Neural progenitor cell (in vitro differentiated cells): ENCODE measurements at regions not wholly inside any gene's neighbourhood (a gene's known extent, or its start where the extent isn't known, plus 50 kb on each side); places are given as distances from the start of the nearest gene placed in this dataset.

Experiments
- DNase-seq: peaks from one replicate; pipeline ENCODE4 v3.0.0-alpha.2; 2016; ENCODE audit warnings: low spot score
- H2AFZ ChIP-seq: fragments of 200-600 bp; sonication (generic); replicated peaks from 2 replicates; pipeline ENCODE4 v1.6.1; 2016; ENCODE audit warnings: antibody characterized with exemption
- H3F3A ChIP-seq: fragments of 200-600 bp; sonication (generic); 2 replicates; pipeline ENCODE4 v1.6.1; 2016; ENCODE audit warnings: antibody characterized with exemption, low read depth
- H3K27ac ChIP-seq: fragments of 200-600 bp; sonication (generic); 2 replicates; pipeline ENCODE4 v1.5.1; 2016; ENCODE audit warnings: mild to moderate bottlenecking
- H3K27me3 ChIP-seq: fragments of 200-600 bp; sonication (generic); 2 replicates; pipeline ENCODE4 v1.6.1; 2016; ENCODE audit warnings: mild to moderate bottlenecking, moderate library complexity
- H3K36me3 ChIP-seq: fragments of 200-600 bp; sonication (generic); 2 replicates; pipeline ENCODE4 v1.5.1; 2016
- H3K4me1 ChIP-seq: fragments of 200-600 bp; sonication (generic); 2 replicates; pipeline ENCODE4 v1.6.1; 2016; ENCODE audit warnings: mixed run types
- H3K4me2 ChIP-seq: fragments of 200-600 bp; sonication (generic); 2 replicates; pipeline ENCODE4 v1.6.1; 2016
- H3K4me3 ChIP-seq: fragments of 200-600 bp; sonication (generic); 2 replicates; pipeline ENCODE4 v1.5.1; 2016
- H3K79me2 ChIP-seq: fragments of 200-600 bp; sonication (generic); 2 replicates; pipeline ENCODE4 v1.6.1; 2016; ENCODE audit warnings: low read depth
- H3K9ac ChIP-seq: fragments of 200-600 bp; sonication (generic); 2 replicates; pipeline ENCODE4 v1.6.1; 2016
- H3K9me3 ChIP-seq: fragments of 200-600 bp; sonication (generic); 2 replicates; pipeline ENCODE4 v1.5.1; 2016; ENCODE audit warnings: low read depth
- H4K20me1 ChIP-seq: fragments of 200-600 bp; sonication (generic); 2 replicates; pipeline ENCODE4 v1.6.1; 2016; ENCODE audit warnings: low read depth
- H3K27ac Mint-ChIP-seq: 3 replicates; pipeline ENCODE4 v1.8.0; 2021; ENCODE audit warnings: mixed read lengths
- H3K27me3 Mint-ChIP-seq: 2 replicates; pipeline ENCODE4 v1.8.0; 2022; ENCODE audit warnings: low read depth, mild to moderate bottlenecking, inconsistent platforms, moderate library complexity, mixed read lengths; ENCODE audit not compliant: insufficient read depth
- H3K36me3 Mint-ChIP-seq: 3 replicates; pipeline ENCODE4 v1.8.0; 2021; ENCODE audit warnings: mixed read lengths
- H3K4me1 Mint-ChIP-seq: 3 replicates; pipeline ENCODE4 v1.8.0; 2021; ENCODE audit warnings: mixed read lengths
- H3K4me3 Mint-ChIP-seq: 3 replicates; pipeline ENCODE4 v1.8.0; 2021; ENCODE audit warnings: mild to moderate bottlenecking, moderate library complexity, mixed read lengths
- H3K9me3 Mint-ChIP-seq: 3 replicates; pipeline ENCODE4 v1.8.0; 2020; ENCODE audit warnings: mixed read lengths
- EZH2 ChIP-seq: fragments of 200-600 bp; sonication (generic); IDR thresholded peaks from 2 replicates; pipeline ENCODE4 v1.6.1; 2017; ENCODE audit warnings: antibody characterized with exemption, mild to moderate bottlenecking, moderate library complexity
- EZH2phosphoT487 ChIP-seq: fragments of 200-600 bp; sonication (generic); IDR thresholded peaks from 2 replicates; pipeline ENCODE4 v1.6.1; 2017; ENCODE audit warnings: antibody characterized with exemption
- TF ChIP-seq, protein P1 (sequence below): fragments of 200-600 bp; sonication (generic); IDR thresholded peaks from 2 replicates; pipeline ENCODE4 v1.5.1; 2017; ENCODE audit warnings: antibody characterized with exemption, mild to moderate bottlenecking

DNA sequence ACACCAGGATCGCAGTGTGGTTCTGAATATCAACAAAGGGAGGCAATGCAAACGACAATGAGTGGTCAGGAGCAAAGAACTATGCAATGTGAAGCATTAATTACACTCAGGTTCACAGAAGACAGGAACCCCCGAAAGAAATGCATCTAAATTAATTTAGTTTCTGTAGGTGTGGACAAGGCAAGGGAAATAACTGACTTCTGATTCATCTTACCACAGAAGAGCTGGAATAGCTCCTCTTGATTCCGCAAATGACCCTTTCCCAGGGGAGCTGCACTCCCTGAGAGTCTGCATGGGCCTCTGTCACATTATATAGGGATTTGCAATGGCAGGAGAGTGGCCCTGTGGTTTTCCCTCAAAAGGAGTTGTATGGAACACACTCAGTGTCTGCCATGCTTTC is 263.9 kb upstream of the APCDD1 start:
- H3K4me1 Mint-ChIP-seq, result peaks cover 14% of the 10 kb centered on the region
- no peak overlapping the region for H3K9ac ChIP-seq
- no peak for DNase-seq
- no peaks in the 10 kb centered on the region for H3K9me3 ChIP-seq
- no peak overlapping the region for H3K4me3 Mint-ChIP-seq
- H2AFZ ChIP-seq, result no peak overlapping the region
- H3K27me3 ChIP-seq, result peaks cover 4% of the 10 kb centered on the region
- peaks cover 27% of the 10 kb centered on the region for H3K9me3 Mint-ChIP-seq
- no peak overlapping the region for H3K27ac ChIP-seq
- H3K4me3 ChIP-seq, result no peak overlapping the region
- no peak overlapping the region for H3K27ac Mint-ChIP-seq
- peaks cover 2% of the 10 kb centered on the region for H3K36me3 Mint-ChIP-seq
- H3K27me3 Mint-ChIP-seq, result peaks cover 8% of the 10 kb centered on the region
- H3K4me1 ChIP-seq, result no peaks in the 10 kb centered on the region
- TF ChIP-seq EZH2 (no peak), EZH2phosphoT487 (no peak)
- TF ChIP-seq, protein P1, sequence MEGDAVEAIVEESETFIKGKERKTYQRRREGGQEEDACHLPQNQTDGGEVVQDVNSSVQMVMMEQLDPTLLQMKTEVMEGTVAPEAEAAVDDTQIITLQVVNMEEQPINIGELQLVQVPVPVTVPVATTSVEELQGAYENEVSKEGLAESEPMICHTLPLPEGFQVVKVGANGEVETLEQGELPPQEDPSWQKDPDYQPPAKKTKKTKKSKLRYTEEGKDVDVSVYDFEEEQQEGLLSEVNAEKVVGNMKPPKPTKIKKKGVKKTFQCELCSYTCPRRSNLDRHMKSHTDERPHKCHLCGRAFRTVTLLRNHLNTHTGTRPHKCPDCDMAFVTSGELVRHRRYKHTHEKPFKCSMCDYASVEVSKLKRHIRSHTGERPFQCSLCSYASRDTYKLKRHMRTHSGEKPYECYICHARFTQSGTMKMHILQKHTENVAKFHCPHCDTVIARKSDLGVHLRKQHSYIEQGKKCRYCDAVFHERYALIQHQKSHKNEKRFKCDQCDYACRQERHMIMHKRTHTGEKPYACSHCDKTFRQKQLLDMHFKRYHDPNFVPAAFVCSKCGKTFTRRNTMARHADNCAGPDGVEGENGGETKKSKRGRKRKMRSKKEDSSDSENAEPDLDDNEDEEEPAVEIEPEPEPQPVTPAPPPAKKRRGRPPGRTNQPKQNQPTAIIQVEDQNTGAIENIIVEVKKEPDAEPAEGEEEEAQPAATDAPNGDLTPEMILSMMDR, result no peak
- no peaks in the 10 kb centered on the region for H3K36me3 ChIP-seq
- no peaks in the 10 kb centered on the region for H3F3A ChIP-seq
- no peaks in the 10 kb centered on the region for H3K79me2 ChIP-seq
- no peaks in the 10 kb centered on the region for H4K20me1 ChIP-seq
- no peak overlapping the region for H3K4me2 ChIP-seq

DNA sequence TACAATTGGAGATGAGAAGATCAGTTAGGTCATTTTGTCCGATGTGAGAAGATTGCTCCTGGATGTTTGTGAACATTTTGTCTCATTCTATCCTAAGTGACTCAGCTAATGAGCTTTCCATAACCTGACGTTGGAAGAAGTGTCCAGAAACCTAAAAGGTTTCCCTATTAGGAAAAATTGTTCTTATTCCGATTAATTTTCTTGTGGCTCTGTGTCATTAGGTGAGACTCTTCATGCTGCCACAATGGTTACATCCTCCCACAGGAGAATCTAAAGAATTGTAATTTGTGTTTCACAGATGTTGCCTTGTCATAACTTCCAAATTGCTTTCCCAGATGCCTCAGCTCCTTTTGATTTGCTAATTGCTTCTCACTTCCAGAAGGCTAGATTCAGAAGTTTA is 261.0 kb upstream of the APCDD1 start:
- Histone ChIP-seq H3K79me2 (no peaks in the 10 kb centered on the region), H3F3A (no peaks in the 10 kb centered on the region), H2AFZ (no peak overlapping the region), H3K36me3 (no peaks in the 10 kb centered on the region), H3K4me1 (no peaks in the 10 kb centered on the region), H3K4me3 (no peak overlapping the region), H3K4me2 (no peak overlapping the region), H3K27me3 (peaks cover 21% of the 10 kb centered on the region), H3K9me3 (no peaks in the 10 kb centered on the region), H3K9ac (no peak overlapping the region), H4K20me1 (no peaks in the 10 kb centered on the region), H3K27ac (no peak overlapping the region)
- Mint-ChIP-seq H3K36me3 (peaks cover 2% of the 10 kb centered on the region), H3K9me3 (peaks cover 27% of the 10 kb centered on the region), H3K27ac (no peak overlapping the region), H3K4me3 (no peak overlapping the region), H3K27me3 (peaks cover 10% of the 10 kb centered on the region), H3K4me1 (peaks cover 14% of the 10 kb centered on the region)
- no peak for DNase-seq
- TF ChIP-seq EZH2phosphoT487 (no peak), EZH2 (no peak)
- TF ChIP-seq, protein P1, result no peak

DNA sequence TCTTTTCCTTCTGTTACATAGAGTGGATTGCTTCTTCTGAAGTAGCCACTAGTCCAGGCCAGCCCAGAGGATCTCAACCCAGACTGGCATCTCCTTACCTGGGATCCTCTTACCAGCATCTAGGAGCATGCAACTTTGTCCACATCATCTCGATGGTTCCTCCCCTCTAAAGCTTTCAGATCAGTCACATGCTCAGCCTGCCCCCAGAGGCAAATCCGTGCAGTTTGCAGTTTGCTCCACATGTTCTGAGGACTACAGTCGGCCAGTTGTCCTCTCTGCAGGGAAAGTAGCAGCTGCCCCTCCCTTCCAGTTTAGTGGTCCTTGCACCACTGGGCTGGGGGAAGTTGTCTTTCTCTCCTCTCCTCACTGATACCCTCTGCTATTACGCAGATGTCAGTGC is 259.8 kb upstream of the APCDD1 start:
- no peaks in the 10 kb centered on the region for H4K20me1 ChIP-seq
- no peak for TF ChIP-seq EZH2
- DNase-seq, result no peak
- H3K36me3 ChIP-seq, result no peaks in the 10 kb centered on the region
- H3K9ac ChIP-seq, result no peak overlapping the region
- Mint-ChIP-seq H3K9me3 (peaks cover 24% of the 10 kb centered on the region), H3K27me3 (peaks cover 12% of the 10 kb centered on the region), H3K36me3 (peaks cover 3% of the 10 kb centered on the region), H3K27ac (peak overlapping the region; percentile 37), H3K4me1 (peaks cover 10% of the 10 kb centered on the region), H3K4me3 (no peak overlapping the region)
- peaks cover 32% of the 10 kb centered on the region for H3K27me3 ChIP-seq
- H3K4me3 ChIP-seq, result no peak overlapping the region
- H3F3A ChIP-seq, result no peaks in the 10 kb centered on the region
- H3K79me2 ChIP-seq, result no peaks in the 10 kb centered on the region
- H3K4me1 ChIP-seq, result no peaks in the 10 kb centered on the region
- no peak overlapping the region for H2AFZ ChIP-seq
- no peak overlapping the region for H3K27ac ChIP-seq
- H3K9me3 ChIP-seq, result no peaks in the 10 kb centered on the region
- H3K4me2 ChIP-seq, result no peak overlapping the region

DNA sequence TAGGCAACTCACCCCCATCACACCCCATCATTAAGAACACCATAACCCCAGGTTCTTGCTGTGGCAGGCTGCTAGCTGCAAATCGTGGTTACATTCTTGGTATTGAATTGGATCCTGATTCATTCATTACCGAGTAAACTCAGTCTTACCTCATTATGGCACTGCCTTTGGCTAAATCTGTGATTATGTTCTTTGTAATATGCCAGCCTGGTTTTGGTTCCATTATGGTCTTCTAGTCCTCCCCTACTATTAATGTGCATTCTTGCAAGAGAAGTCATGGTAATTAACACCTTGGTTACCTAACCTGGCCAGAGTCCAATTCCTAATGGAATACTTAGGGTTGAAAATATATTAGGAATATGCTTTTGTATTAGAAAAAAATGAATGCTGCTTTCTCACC is 258.9 kb upstream of the APCDD1 start:
- H3K9ac ChIP-seq, result no peak overlapping the region
- H3K4me2 ChIP-seq, result no peak overlapping the region
- DNase-seq, result no peak
- H2AFZ ChIP-seq, result no peak overlapping the region
- no peak overlapping the region for H3K27ac Mint-ChIP-seq
- no peaks in the 10 kb centered on the region for H3F3A ChIP-seq
- H3K9me3 ChIP-seq, result no peaks in the 10 kb centered on the region
- H3K4me1 Mint-ChIP-seq, result peaks cover 13% of the 10 kb centered on the region
- peaks cover 5% of the 10 kb centered on the region for H3K36me3 Mint-ChIP-seq
- H3K9me3 Mint-ChIP-seq, result peaks cover 24% of the 10 kb centered on the region
- H3K4me3 Mint-ChIP-seq, result no peak overlapping the region
- H3K4me3 ChIP-seq, result no peak overlapping the region
- H3K27me3 ChIP-seq, result peaks cover 42% of the 10 kb centered on the region
- no peaks in the 10 kb centered on the region for H4K20me1 ChIP-seq
- no peaks in the 10 kb centered on the region for H3K36me3 ChIP-seq
- no peak overlapping the region for H3K27ac ChIP-seq
- TF ChIP-seq, protein P1, result no peak
- TF ChIP-seq EZH2phosphoT487 (no peak), EZH2 (no peak)
- no peaks in the 10 kb centered on the region for H3K79me2 ChIP-seq
- H3K4me1 ChIP-seq, result no peaks in the 10 kb centered on the region
- peaks cover 12% of the 10 kb centered on the region for H3K27me3 Mint-ChIP-seq
